BLaER1 (cell line): ENCODE measurements at regions not wholly inside any gene's neighbourhood (a gene's known extent, or its start where the extent isn't known, plus 50 kb on each side); places are given as distances from the start of the nearest gene placed in this dataset.

ENCODE experiments used
- H3K27ac ChIP-seq: shearing (Covaris generic); formaldehyde crosslinking; 2 replicates; pipeline ENCODE4 v1.8.1; 2022
- H3K27me3 ChIP-seq: shearing (Covaris generic); formaldehyde crosslinking; 2 replicates; pipeline ENCODE4 v1.8.1; 2022
- H3K36me3 ChIP-seq: shearing (Covaris generic); formaldehyde crosslinking; 2 replicates; pipeline ENCODE4 v1.8.1; 2022
- H3K4me1 ChIP-seq: shearing (Covaris generic); formaldehyde crosslinking; 2 replicates; pipeline ENCODE4 v1.8.1; 2022
- H3K4me2 ChIP-seq: shearing (Covaris generic); formaldehyde crosslinking; 2 replicates; pipeline ENCODE4 v1.8.1; 2022
- H3K4me3 ChIP-seq: shearing (Covaris generic); formaldehyde crosslinking; 2 replicates; pipeline ENCODE4 v1.8.1; 2022
- H3K9ac ChIP-seq: shearing (Covaris generic); formaldehyde crosslinking; 2 replicates; pipeline ENCODE4 v1.8.1; 2022
- H3K9me3 ChIP-seq: shearing (Covaris generic); formaldehyde crosslinking; 2 replicates; pipeline ENCODE4 v1.8.1; 2022
- H4K20me1 ChIP-seq: shearing (Covaris generic); formaldehyde crosslinking; 2 replicates; pipeline ENCODE4 v1.8.1; 2022
- Cebpa-rat ChIP-seq: shearing (Covaris generic); IDR thresholded peaks from 2 replicates; pipeline ENCODE4 v1.8.1; 2022

GRCh38 chr9:11025775-11026174, 413.0 kb upstream of the PTPRD start:
- no peaks in the 10 kb centered on the region for H3K9me3 ChIP-seq
- H3K4me3 ChIP-seq: no peak overlapping the region

GRCh38 chr9:11038366-11038765, 425.6 kb upstream of the PTPRD start:
- Histone ChIP-seq H3K9me3 (no peaks in the 10 kb centered on the region), H3K27me3 (no peaks in the 10 kb centered on the region), H3K36me3 (no peaks in the 10 kb centered on the region), H3K4me1 (no peaks in the 10 kb centered on the region), H3K4me3 (no peak overlapping the region), H4K20me1 (no peaks in the 10 kb centered on the region), H3K9ac (no peak overlapping the region), H3K4me2 (no peak overlapping the region), H3K27ac (no peak overlapping the region)
- no peak for TF ChIP-seq Cebpa-rat

More at GRCh38 chr9:11025775-11026174, 413.0 kb upstream of the PTPRD start:
- Histone ChIP-seq H3K4me2 (no peak overlapping the region), H3K4me1 (no peaks in the 10 kb centered on the region), H3K36me3 (no peaks in the 10 kb centered on the region), H3K9ac (no peak overlapping the region), H4K20me1 (no peaks in the 10 kb centered on the region), H3K27ac (no peak overlapping the region), H3K27me3 (no peaks in the 10 kb centered on the region)
- no peak for TF ChIP-seq Cebpa-rat

DNA sequence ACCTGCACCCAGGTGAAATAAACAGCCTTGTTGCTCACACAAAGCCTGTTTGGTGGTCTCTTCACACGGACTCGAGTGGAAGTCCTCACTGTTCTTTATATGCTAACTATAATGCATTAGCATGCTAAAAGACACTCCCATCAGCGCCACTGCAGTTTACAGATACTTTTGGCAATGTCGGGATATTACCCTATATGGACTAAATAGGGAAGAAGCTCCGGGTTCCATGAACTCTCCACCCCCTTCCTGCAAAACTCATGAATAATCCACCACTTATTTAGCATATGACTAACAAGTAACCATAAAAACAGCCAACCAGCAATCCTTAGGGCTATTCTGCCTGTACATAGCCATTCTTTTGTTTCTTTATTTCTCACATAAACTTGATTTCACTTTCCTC, 426.2 kb upstream of the PTPRD start:
- H3K27me3 ChIP-seq: no peaks in the 10 kb centered on the region
- no peaks in the 10 kb centered on the region for H3K36me3 ChIP-seq
- H3K4me1 ChIP-seq: no peaks in the 10 kb centered on the region
- H3K9me3 ChIP-seq: no peaks in the 10 kb centered on the region
- no peak overlapping the region for H3K4me3 ChIP-seq
- no peak for TF ChIP-seq Cebpa-rat
- H3K9ac ChIP-seq: no peak overlapping the region
- H4K20me1 ChIP-seq: no peaks in the 10 kb centered on the region
- H3K27ac ChIP-seq: no peak overlapping the region
- H3K4me2 ChIP-seq: no peak overlapping the region

GRCh38 chr9:11045589-11045988, 432.8 kb upstream of the PTPRD start:
- Histone ChIP-seq H3K9ac (no peak overlapping the region), H3K27me3 (no peaks in the 10 kb centered on the region), H3K4me2 (no peak overlapping the region), H3K27ac (no peak overlapping the region), H3K9me3 (no peaks in the 10 kb centered on the region), H3K4me3 (no peak overlapping the region), H3K4me1 (no peaks in the 10 kb centered on the region), H4K20me1 (no peaks in the 10 kb centered on the region), H3K36me3 (no peaks in the 10 kb centered on the region)
- TF ChIP-seq Cebpa-rat: no peak

DNA sequence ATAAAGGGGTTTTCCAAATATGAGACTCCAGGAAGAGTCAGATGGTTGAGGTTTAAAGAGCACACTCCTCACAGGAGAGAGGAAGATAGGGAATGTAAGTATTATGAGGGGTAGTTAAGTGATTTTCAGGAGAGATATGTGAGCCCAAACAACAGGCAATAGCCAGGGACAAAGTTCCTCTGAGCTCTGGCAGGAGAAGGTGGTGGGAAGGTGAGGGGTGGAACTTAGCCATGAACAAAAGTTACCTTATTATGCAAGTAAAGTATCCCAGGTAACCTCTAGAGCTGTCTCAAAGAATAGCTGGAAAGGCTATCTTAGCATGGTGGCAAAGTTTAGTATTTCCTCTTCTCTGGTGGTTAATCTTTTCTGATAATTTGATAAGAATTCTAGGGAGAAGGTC, 450.5 kb upstream of the PTPRD start:
- TF ChIP-seq Cebpa-rat: no peak
- H4K20me1 ChIP-seq: no peaks in the 10 kb centered on the region
- no peak overlapping the region for H3K27ac ChIP-seq
- H3K4me2 ChIP-seq: no peak overlapping the region
- no peaks in the 10 kb centered on the region for H3K27me3 ChIP-seq
- H3K9me3 ChIP-seq: no peaks in the 10 kb centered on the region
- no peak overlapping the region for H3K4me3 ChIP-seq
- H3K4me1 ChIP-seq: no peaks in the 10 kb centered on the region
- no peaks in the 10 kb centered on the region for H3K36me3 ChIP-seq
- H3K9ac ChIP-seq: no peak overlapping the region

DNA sequence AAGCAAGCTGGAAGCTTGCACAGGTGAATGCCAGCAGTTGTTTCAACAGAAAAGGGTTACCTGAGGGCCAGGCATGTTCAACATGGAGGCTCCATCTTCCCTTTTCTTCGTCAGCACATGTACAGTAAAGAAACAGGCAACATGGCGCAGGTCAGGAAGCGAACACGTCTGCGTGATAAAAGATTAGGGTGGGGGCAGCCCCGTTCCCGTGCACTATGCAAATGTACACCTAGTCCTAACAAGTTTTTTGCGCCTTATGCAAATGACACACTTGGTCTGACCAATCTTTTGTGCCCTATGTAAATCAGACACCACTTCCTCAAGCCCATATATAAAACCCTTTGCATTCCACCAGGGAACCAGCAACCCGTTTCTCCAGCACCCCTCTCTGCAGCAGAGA, 452.1 kb upstream of the PTPRD start:
- Histone ChIP-seq H3K9me3 (no peaks in the 10 kb centered on the region), H4K20me1 (no peaks in the 10 kb centered on the region), H3K36me3 (no peaks in the 10 kb centered on the region), H3K27ac (no peak overlapping the region), H3K4me2 (no peak overlapping the region), H3K4me1 (no peaks in the 10 kb centered on the region), H3K27me3 (no peaks in the 10 kb centered on the region), H3K4me3 (no peak overlapping the region), H3K9ac (no peak overlapping the region)
- no peak for TF ChIP-seq Cebpa-rat

GRCh38 chr9:11072176-11072575, 459.4 kb upstream of the PTPRD start:
- Histone ChIP-seq H3K4me1 (no peaks in the 10 kb centered on the region), H3K27me3 (no peaks in the 10 kb centered on the region), H3K4me2 (no peak overlapping the region), H3K4me3 (no peak overlapping the region), H3K9ac (no peak overlapping the region), H3K9me3 (no peaks in the 10 kb centered on the region), H3K36me3 (no peaks in the 10 kb centered on the region), H3K27ac (no peak overlapping the region), H4K20me1 (no peaks in the 10 kb centered on the region)
- TF ChIP-seq Cebpa-rat: no peak

DNA sequence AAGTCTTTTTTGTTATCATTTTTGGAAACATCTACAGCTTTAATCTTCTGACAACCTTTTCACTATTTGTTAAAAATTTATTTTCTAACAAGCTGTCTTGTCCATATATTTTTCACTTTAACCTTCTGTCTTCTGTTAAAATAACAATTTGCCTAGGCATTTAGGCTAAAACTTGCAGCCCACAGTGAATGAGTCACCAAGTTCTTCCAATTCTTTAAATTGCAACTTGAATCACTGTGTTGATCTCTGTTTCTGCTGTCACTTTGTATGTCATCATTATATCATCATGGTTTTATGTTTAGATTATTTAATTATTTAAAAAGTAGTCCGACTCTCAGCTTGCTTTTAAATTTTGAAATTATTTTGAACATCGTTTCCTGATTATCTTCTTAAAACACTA, 473.8 kb upstream of the PTPRD start:
- no peaks in the 10 kb centered on the region for H3K36me3 ChIP-seq
- H3K4me1 ChIP-seq: no peaks in the 10 kb centered on the region
- TF ChIP-seq Cebpa-rat: no peak
- no peak overlapping the region for H3K9ac ChIP-seq
- H3K4me2 ChIP-seq: no peak overlapping the region
- no peaks in the 10 kb centered on the region for H3K27me3 ChIP-seq
- no peak overlapping the region for H3K27ac ChIP-seq
- H4K20me1 ChIP-seq: no peaks in the 10 kb centered on the region
- H3K9me3 ChIP-seq: no peaks in the 10 kb centered on the region
- no peak overlapping the region for H3K4me3 ChIP-seq

DNA sequence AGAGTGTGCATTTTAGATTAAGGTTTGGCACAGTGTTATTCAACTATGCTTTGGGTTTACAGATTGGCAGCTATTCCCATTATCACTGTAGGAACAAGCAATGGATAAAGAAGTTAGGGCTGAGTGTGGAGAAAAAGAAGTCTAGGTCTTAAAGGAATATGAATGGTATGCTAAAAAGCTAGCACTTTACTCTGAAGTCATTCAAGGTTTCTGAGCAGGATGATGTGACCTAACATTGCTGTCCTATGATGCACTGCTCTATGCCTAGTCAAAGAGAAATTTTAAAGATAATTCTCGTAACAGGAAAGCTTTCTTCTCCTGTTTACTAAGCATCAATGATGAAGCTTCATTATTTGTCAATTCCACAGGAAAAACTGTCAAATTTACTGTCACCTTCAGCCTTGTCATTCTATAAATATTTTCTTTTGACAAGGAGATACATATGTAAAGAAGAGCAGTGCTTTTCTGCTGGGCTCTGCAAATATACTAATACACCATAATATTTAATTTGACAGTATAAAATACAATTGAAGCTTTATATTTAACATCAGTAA, 476.1 kb upstream of the PTPRD start:
- Histone ChIP-seq H3K4me2 (no peak overlapping the region), H3K27me3 (no peaks in the 10 kb centered on the region), H3K9me3 (no peaks in the 10 kb centered on the region), H3K4me1 (no peaks in the 10 kb centered on the region), H4K20me1 (no peaks in the 10 kb centered on the region), H3K36me3 (no peaks in the 10 kb centered on the region), H3K4me3 (no peak overlapping the region), H3K9ac (no peak overlapping the region), H3K27ac (no peak overlapping the region)
- no peak for TF ChIP-seq Cebpa-rat

- H3K4me3 ChIP-seq: no peak overlapping the region
- no peak for TF ChIP-seq Cebpa-rat
- no peaks in the 10 kb centered on the region for H3K36me3 ChIP-seq
- H3K9me3 ChIP-seq: no peaks in the 10 kb centered on the region
- H3K27me3 ChIP-seq: no peaks in the 10 kb centered on the region
- no peak overlapping the region for H3K27ac ChIP-seq
- H3K4me2 ChIP-seq: no peak overlapping the region
- no peaks in the 10 kb centered on the region for H4K20me1 ChIP-seq
- no peaks in the 10 kb centered on the region for H3K4me1 ChIP-seq
- H3K9ac ChIP-seq: no peak overlapping the region
Measured at GRCh38 chr9:11092974-11093373, 480.2 kb upstream of the PTPRD start.

GRCh38 chr9:11097020-11097419, 484.2 kb upstream of the PTPRD start:
- H3K4me2 ChIP-seq: no peak overlapping the region
- H3K9me3 ChIP-seq: no peaks in the 10 kb centered on the region
- TF ChIP-seq Cebpa-rat: no peak
- no peaks in the 10 kb centered on the region for H3K36me3 ChIP-seq
- H4K20me1 ChIP-seq: no peaks in the 10 kb centered on the region
- H3K4me3 ChIP-seq: no peak overlapping the region
- H3K27me3 ChIP-seq: no peaks in the 10 kb centered on the region
- no peaks in the 10 kb centered on the region for H3K4me1 ChIP-seq
- no peak overlapping the region for H3K27ac ChIP-seq
- no peak overlapping the region for H3K9ac ChIP-seq
